ENCODE measurements at regions not wholly inside any gene's neighbourhood (a gene's known extent, or its start where the extent isn't known, plus 50 kb on each side); places are given as distances from the start of the nearest gene placed in this dataset.
"Not testable (repeated sequence)": the region's sequence is repeated elsewhere in the genome, so short reads cannot be mapped to it uniquely, and the experiment has no call there.

- not testable (repeated sequence) for TF ChIP-seq CTCF, POLR2A (IDR thresholded peaks at IDR 0.05)
Observed at GRCh38 chr6:170141061-170141460, 149.8 kb downstream of the DLL1 start.

Measured in testis (tissue), 2 donors.